Effector memory CD4-positive, alpha-beta T cell (primary cell): ENCODE measurements at regions not wholly inside any gene's neighbourhood (a gene's known extent, or its start where the extent isn't known, plus 50 kb on each side); places are given as distances from the start of the nearest gene placed in this dataset.

Experiments
- DNase-seq, 3 donors: peaks; one replicate each; pipeline ENCODE4 v3.0.0-alpha.2; 2020
- H3K27ac ChIP-seq: 2 replicates; pipeline ENCODE4 v1.7.0; 2013; ENCODE audit warnings: mild to moderate bottlenecking, low read length, moderate library complexity; ENCODE audit not compliant: insufficient read depth, poor library complexity, severe bottlenecking
- H3K27me3 ChIP-seq: replicated peaks from 2 replicates; pipeline ENCODE4 v1.7.0; 2013; ENCODE audit warnings: mild to moderate bottlenecking, low read length; ENCODE audit not compliant: insufficient read depth, control insufficient read depth, poor library complexity, severe bottlenecking
- H3K36me3 ChIP-seq: 2 replicates; pipeline ENCODE4 v1.7.0; 2013; ENCODE audit warnings: mild to moderate bottlenecking, low read length, moderate library complexity; ENCODE audit not compliant: control insufficient read depth, insufficient read depth
- H3K4me1 ChIP-seq: 2 replicates; pipeline ENCODE4 v1.7.0; 2013; ENCODE audit warnings: low read length, mild to moderate bottlenecking; ENCODE audit not compliant: control insufficient read depth, insufficient read depth, poor library complexity, severe bottlenecking
- H3K4me3 ChIP-seq: 2 replicates; pipeline ENCODE4 v1.7.0; 2013; ENCODE audit warnings: low read length, low read depth, mild to moderate bottlenecking; ENCODE audit not compliant: insufficient read depth, poor library complexity, severe bottlenecking
- H3K9me3 ChIP-seq: 2 replicates; pipeline ENCODE4 v1.7.0; 2013; ENCODE audit warnings: mild to moderate bottlenecking, low read length, moderate library complexity; ENCODE audit not compliant: control insufficient read depth

GRCh38 chr3:117746066-117746465 is 1036.5 kb downstream of the TUSC7 start:
- no peak for DNase-seq
- Histone ChIP-seq H3K27ac (no peak overlapping the region), H3K4me1 (no peaks in the 10 kb centered on the region), H3K27me3 (no peaks in the 10 kb centered on the region), H3K9me3 (no peaks in the 10 kb centered on the region), H3K4me3 (no peak overlapping the region), H3K36me3 (no peaks in the 10 kb centered on the region)

GRCh38 chr3:117748131-117748530 is 1038.6 kb downstream of the TUSC7 start:
- H3K27ac ChIP-seq = no peak overlapping the region
- H3K4me1 ChIP-seq = no peaks in the 10 kb centered on the region
- no peaks in the 10 kb centered on the region for H3K36me3 ChIP-seq
- no peak for DNase-seq
- H3K9me3 ChIP-seq = no peaks in the 10 kb centered on the region
- no peaks in the 10 kb centered on the region for H3K27me3 ChIP-seq
- H3K4me3 ChIP-seq = no peak overlapping the region

GRCh38 chr3:117750674-117751269 is 1041.2 kb downstream of the TUSC7 start:
- Histone ChIP-seq H3K36me3 (no peaks in the 10 kb centered on the region), H3K9me3 (no peaks in the 10 kb centered on the region), H3K4me1 (no peaks in the 10 kb centered on the region), H3K4me3 (no peak overlapping the region), H3K27ac (no peak overlapping the region), H3K27me3 (no peaks in the 10 kb centered on the region)
- no peak for DNase-seq

- H3K36me3 ChIP-seq = no peaks in the 10 kb centered on the region
- H3K4me1 ChIP-seq = no peaks in the 10 kb centered on the region
- H3K27me3 ChIP-seq = no peaks in the 10 kb centered on the region
- DNase-seq = no peak
- no peak overlapping the region for H3K4me3 ChIP-seq
- H3K27ac ChIP-seq = no peak overlapping the region
- H3K9me3 ChIP-seq = no peaks in the 10 kb centered on the region
Measured at GRCh38 chr3:117751651-117752050, 1042.1 kb downstream of the TUSC7 start.

GRCh38 chr3:117752984-117753717 is 1043.6 kb downstream of the TUSC7 start:
- H3K9me3 ChIP-seq = no peaks in the 10 kb centered on the region
- no peak for DNase-seq

GRCh38 chr3:117754058-117754457 is 1044.5 kb downstream of the TUSC7 start:
- Histone ChIP-seq H3K27ac (no peak overlapping the region), H3K27me3 (no peaks in the 10 kb centered on the region), H3K4me1 (no peaks in the 10 kb centered on the region), H3K4me3 (no peak overlapping the region), H3K9me3 (no peaks in the 10 kb centered on the region), H3K36me3 (no peaks in the 10 kb centered on the region)
- no peak for DNase-seq

More at GRCh38 chr3:117752984-117753717, 1043.6 kb downstream of the TUSC7 start:
- H3K4me1 ChIP-seq = no peaks in the 10 kb centered on the region
- H3K27ac ChIP-seq = no peak overlapping the region
- no peaks in the 10 kb centered on the region for H3K27me3 ChIP-seq
- H3K4me3 ChIP-seq = no peak overlapping the region
- no peaks in the 10 kb centered on the region for H3K36me3 ChIP-seq

- no peak for DNase-seq
- Histone ChIP-seq H3K27ac (no peak overlapping the region), H3K27me3 (no peaks in the 10 kb centered on the region), H3K4me3 (no peak overlapping the region), H3K4me1 (no peaks in the 10 kb centered on the region), H3K36me3 (no peaks in the 10 kb centered on the region), H3K9me3 (no peaks in the 10 kb centered on the region)
Measured at GRCh38 chr3:117754841-117755240, 1045.3 kb downstream of the TUSC7 start.

GRCh38 chr3:117756563-117756962 is 1047.0 kb downstream of the TUSC7 start:
- no peak overlapping the region for H3K4me3 ChIP-seq
- no peaks in the 10 kb centered on the region for H3K36me3 ChIP-seq
- no peaks in the 10 kb centered on the region for H3K4me1 ChIP-seq
- no peaks in the 10 kb centered on the region for H3K9me3 ChIP-seq
- H3K27ac ChIP-seq = no peak overlapping the region
- DNase-seq = no peak
- H3K27me3 ChIP-seq = no peaks in the 10 kb centered on the region

GRCh38 chr3:117761703-117762620 is 1052.4 kb downstream of the TUSC7 start:
- DNase-seq = no peak
- no peaks in the 10 kb centered on the region for H3K36me3 ChIP-seq
- H3K4me1 ChIP-seq = no peaks in the 10 kb centered on the region
- no peaks in the 10 kb centered on the region for H3K9me3 ChIP-seq
- no peak overlapping the region for H3K27ac ChIP-seq
- no peaks in the 10 kb centered on the region for H3K27me3 ChIP-seq
- no peak overlapping the region for H3K4me3 ChIP-seq

GRCh38 chr3:117762621-117763037 is 1053.0 kb downstream of the TUSC7 start:
- Histone ChIP-seq H3K27me3 (no peaks in the 10 kb centered on the region), H3K27ac (no peak overlapping the region)

More at GRCh38 chr3:117762621-117763037, 1053.0 kb downstream of the TUSC7 start:
- Histone ChIP-seq H3K4me1 (no peaks in the 10 kb centered on the region), H3K9me3 (no peaks in the 10 kb centered on the region), H3K4me3 (no peak overlapping the region), H3K36me3 (no peaks in the 10 kb centered on the region)
- no peak for DNase-seq
